Pons (tissue), 1 donor: ENCODE measurements at regions not wholly inside any gene's neighbourhood (a gene's known extent, or its start where the extent isn't known, plus 50 kb on each side); places are given as distances from the start of the nearest gene placed in this dataset.

Experiments used
- DNase-seq: peaks from one replicate; pipeline ENCODE4 v3.0.0-alpha.2; 2016; ENCODE audit warnings: low spot score

DNA sequence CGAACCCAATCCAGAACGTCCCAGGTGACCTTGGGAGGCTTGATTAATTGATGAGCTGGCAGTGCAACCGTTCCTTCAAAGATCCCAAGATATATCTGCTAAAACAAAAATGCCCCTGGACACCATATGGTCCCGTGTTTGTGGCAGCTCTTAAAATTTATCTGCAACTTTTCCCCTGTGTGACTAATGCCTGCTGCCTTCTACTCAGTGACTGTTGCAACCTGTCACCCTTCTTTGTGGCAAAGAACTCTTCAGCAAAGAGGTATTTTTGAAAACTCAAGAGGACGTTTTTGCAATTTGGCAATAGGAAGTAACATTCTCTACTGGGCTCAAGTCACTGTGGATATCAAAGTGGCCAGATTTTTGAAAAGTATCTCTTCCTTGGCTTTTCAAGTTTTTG lies 75.8 kb upstream of the SOD3 start:
- DNase-seq, result no peak

DNA sequence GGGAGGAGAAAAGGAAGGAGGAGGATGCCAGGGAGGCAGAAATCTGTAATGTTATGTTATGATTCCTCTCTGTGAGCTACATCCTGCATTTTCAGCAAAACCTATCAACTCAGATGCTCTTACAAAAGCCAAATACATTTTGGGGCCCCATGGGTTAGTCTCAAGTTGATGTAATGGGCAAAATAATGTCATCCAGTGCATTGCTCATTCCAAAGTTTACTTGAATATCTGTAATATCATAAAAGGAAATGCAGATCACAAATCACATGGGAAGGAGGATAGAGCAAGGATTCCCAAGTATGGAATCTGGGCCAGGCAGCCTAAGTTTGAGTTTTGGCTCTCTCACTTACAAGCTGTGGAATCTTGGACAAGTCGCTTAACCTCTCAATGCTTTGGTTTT lies 74.9 kb upstream of the SOD3 start:
- no peak for DNase-seq

DNA sequence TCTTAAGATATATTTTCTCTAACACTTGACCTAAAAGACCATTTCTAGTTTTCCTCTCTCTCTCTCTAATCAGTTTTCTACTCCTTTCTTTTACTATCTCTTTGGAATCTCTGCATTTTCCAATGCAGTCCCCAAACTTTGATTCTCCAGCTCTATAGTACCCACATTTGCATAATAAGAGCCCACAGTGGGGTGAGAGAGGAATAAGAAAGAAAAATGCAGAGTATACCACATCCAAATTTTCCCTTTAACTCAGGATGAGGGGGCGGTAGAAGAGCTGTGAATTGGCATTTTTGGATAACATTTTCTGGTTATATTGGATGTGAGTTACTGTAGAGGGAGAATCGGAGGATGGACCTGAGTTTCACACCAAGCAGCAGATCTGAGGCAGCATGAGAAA lies 74.4 kb upstream of the SOD3 start:
- DNase-seq, result no peak

DNA sequence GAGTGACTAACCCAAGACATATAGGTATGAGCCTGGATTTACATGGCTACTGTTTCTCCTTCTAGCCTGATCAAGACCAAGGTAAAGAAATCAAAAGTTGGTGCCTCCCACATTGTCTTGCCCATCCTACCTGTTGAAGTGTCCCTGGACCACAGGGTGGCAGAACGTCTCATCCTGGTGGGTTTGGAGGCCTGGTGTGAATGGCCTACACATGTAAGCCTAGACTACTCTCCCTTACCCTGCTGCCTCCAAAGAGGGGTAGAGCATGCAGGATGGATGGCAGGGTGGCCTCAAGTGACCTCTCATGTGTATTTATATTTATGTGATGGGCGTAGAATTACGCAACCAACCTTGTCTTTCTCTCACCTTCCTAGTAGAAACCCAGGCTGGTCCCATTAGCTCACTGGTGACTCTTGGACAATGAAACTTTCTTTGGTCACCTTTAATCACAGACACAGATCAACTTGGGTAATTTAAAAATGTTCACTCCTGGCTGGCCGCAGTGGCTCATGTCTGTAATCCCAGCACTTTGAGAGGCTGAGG lies 73.3 kb upstream of the SOD3 start:
- no peak for DNase-seq

DNA sequence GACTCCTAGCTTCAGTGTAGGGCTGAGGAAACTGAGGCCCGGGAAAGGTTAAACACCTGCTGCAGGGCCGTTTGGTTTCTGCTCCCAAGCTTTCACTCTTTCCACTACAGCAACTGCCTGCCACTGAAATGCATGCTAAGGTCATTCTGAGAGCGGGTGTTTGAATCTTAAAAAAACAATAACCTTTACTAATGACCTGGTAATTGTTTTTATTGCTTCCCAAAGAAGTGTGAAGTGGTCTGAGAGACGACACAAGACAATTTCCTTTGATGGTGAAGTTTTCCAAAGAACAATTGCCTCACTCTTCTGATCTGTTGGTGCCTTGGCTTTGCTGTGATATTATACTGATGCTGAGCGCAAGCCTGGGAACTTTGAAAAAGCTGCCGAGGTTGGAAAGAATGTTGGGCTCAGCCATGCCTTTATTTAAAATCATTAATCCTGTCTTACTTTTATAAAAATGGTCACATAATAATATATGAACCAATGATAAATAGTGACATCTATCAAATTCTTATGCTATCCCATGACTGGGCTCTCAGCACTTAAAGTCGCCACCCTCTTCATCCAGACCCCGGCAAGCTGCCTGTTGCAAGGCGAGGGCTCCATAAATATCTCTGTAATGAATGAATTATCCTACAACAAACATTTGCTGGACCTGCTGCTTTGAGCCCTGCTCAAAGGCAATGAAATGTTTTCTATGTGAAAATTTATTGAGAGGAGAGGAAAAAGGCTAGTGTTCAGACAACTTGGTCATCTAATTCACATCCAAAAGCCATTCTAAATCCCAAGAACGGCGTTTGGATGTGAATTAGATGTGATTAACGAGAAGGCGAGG lies 67.8 kb upstream of the SOD3 start:
- DNase-seq, result no peak

DNA sequence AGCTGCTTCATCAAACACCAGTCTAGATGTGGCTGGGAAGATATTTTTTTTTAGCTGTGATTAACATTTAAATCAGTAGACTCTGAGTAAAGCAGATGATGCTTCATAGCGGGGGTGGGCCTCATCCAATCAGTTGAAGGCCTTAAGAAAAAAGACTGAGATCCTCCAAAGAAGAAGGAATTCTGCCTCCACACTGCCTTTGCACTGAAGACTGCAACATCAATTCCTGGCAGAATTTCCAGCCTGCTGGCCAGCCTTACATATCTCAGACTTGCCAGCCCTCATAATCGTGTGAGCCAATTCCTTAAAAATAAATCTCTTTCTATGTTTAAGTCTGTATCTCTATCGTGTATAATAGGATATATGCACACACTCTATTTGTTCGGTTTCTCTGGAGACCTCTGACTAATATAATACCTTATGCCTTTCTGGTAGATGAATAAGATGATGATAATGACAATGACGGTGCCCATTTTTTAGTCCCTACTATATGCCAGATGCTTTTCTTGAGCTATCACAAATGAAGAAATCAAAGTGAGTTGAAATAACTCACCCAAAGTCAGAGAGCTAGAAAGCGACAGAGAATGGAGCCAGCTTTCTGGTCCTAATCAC lies 66.1 kb upstream of the SOD3 start:
- no peak for DNase-seq

DNA sequence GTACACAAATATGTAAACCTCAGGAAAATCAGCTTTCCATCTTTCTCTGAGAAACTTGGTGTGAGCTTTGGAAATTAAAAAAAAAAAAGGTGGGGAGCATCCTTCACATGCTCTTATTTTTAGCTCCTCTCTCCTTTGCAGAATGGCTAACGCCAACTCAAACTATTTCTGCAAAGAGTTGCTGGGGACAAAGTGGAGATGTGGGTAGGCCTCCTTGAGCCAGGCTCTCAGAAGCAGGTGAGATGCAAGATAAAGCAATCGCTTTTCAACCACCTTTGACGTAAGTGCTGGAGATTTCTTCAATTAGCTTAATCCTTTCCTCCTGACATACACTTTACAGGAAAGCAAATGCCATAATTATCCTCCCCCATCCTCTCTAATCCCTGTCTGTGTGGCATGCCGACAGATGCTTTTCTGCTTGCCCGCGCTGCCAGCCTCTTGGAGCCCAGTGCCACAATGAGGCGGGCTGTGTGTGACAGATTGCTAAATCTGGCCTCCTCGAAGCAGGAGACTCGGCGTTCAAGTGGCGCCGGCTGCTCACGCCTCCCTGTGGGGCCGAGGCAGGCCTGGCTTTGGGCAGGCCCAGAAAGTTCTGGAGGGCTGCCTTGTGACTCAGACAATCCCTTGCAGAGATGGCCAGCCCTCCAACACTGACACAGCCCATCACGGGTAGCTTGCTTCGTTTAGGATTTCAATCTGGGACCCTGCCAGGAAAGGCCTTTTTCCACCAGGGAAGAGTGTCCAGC lies 64.9 kb upstream of the SOD3 start:
- DNase-seq, result no peak

DNA sequence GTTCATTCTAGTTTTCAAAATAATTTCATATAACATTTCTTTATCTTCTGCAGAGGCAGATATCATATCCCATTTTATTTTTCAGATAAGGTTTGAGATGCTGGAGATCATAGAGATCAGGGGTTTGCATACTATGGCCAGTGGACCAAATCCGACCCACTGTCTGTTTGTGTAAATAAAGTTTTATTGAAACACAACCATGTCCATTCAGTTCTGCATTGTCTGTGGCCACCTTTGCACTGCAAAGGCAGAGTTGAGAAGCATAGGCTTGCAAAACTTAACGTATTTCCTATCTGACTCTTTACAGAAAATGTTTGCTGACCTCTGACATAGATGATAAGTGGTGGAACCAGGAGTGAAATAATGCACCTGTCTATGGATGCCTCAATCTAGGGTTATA lies 63.9 kb upstream of the SOD3 start:
- DNase-seq, result no peak

DNA sequence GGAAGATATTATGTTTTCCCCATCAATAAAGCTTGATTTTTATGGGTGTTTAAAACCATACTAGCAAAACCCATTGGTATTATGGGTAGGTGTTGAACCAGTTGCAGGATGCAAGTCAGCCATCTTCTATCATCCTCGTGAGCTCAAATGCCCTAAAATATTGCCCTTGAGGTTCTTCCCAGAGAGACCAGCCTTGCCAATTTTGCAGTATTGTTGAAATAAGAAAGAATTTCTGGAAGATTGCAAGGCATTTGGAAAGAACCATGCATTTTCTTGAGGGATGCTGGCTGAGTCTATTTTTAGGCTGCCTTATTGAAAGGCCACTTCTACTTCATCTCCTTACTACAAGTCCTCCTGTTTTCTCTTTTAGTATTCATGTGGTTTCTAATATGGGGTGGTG lies 60.9 kb upstream of the SOD3 start:
- no peak for DNase-seq

DNA sequence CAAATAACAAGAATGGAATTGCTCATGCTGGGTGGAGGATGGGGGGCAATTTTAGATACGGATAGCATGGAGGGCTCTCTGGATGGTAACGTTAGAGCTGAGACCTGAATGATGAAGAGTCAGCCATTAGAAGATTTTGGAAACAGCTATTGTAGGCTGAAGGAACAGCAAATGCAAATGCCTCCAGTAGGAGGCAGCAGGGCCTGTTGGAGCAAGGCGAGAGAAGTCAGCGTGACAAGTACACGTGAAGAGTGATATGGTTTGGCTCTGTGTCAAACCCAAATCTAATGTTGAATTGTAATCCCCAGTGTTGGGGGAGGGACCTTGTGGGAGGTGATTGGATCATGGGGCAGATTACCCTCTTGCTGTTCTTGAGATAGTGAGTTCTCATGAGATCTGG lies 59.3 kb upstream of the SOD3 start:
- DNase-seq, result no peak

DNA sequence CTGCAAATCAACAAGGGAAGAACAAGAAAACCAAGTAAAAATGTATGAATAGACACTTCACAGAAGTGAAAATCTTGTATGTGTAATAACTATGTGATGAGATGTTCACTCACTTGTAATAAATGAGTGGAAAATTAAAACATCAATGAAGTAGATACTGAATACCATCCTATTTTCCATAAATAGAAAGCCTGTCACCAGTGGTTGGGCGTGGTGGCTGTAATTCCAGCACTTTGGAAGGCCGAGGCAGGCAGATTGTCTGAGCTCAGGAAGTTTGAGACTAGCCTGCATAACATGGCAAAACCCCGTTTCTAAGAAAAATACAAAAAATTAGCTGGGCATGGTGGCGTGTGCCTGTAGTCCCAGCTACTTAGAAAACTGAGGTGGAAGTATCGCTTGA lies 53.5 kb upstream of the SOD3 start:
- no peak for DNase-seq

DNA sequence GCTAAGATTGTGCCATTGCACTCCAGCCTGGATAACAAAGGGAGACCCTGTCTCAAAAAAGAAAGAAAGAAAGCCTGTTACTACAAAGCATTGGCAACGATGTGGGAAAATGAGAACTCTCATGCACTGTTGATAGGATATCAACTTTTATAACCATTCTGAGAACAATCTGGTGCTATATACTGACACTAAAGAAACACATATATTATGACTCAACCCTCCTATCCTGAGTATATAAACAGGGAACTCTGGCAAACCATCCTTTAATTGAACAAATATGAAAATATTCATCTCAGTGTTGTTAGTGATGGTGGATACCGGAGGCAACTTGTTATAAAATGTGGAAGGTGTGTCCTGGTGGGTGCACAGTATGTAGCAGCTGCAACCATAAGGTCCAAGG lies 53.0 kb upstream of the SOD3 start:
- DNase-seq, result no peak

DNA sequence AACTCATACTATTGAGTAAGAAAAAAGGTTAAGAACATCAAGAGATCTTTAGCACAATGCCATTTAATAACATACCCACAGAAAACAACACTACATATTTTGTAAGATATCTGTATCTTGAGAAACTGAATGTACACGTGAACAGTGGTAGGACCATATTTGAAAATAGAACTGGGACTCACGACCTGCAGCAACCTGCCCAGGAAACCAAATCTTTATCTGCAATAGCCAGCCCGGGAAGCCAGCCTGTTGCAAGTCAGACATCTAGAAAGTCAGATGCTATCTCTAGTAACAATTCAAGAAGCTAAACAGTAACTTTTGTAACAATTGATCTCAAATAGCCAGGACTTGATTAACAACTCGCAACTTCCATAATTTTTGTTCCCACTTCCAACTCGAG lies 52.6 kb upstream of the SOD3 start:
- no peak for DNase-seq

DNA sequence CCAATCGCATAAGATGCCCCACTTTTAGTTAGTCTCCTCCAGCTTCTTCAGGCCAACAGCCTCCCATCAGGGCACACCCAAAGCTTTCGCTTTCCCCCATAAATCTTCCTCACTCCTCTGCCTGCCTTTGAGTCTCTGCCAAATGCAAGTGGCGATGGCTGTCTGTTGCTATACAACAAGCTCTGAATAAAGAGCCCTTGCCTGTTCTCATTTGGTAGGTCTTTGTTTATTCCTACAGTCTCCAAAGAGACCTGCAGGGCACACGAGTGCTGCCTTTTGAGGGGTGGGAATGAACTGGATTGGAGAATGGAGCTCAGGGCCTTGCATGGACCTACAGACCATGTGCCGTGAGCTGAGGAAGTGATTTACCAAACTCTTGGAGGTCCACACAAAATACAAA lies 52.2 kb upstream of the SOD3 start:
- DNase-seq, result no peak

DNA sequence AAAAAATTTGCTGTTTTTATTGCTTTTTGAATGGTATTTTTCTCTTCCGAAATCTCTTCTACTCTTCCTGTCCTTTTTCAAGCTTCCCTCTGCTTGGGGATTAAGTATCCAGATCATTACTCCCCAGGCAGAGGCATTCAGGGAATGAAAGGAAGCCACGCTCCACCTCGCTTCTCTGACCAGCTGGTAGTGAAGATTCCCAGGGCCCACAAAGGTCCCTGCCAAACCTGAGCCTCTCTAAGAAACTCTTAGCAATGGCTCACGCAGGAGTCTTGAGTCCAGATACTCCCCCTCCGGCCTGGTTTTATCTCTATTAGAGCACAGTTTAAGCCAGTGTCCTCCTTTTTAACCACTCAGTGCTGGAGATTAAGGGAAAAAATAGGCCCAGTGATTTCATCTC lies 51.4 kb upstream of the SOD3 start:
- DNase-seq, result no peak

DNA sequence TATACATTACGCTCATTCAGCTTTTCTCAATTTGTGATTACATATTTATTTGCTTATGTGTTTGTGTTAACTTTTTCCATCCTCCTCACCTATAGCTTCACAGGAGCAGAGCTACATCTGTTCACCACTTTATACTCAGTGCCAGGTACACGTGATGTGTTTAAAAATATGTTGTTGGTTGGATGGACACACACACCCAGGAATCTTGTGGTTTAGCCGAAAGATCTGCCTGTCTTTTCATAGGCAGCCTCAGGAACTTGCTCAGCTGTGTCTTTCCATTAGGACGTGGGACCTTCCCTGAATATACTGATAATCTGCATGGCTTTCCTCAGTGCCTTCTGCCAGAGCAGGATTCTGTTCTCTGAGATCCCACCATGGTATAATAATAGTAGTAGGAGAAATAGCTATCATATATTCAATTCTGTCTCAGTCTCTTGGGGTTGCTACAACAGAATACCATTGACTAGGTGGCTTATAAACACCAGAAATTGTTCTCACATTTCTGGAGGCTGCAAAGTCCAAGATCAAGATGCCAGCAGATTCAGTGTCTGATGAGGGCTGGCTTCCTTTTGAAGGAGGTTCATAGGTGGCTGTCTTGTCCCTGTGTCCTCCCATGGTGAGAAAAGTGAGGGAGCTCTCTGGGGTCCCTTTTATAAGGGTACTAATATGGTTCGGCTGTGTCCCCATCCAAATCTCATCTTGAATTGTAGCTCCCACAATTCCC lies 50.0 kb upstream of the SOD3 start:
- DNase-seq, result no peak
